GM18519 (cell line): ENCODE measurements at regions not wholly inside any gene's neighbourhood (a gene's known extent, or its start where the extent isn't known, plus 50 kb on each side); places are given as distances from the start of the nearest gene placed in this dataset.

ENCODE experiments used
- ATAC-seq: cut with Tn5 transposase; IDR thresholded peaks from one replicate; pipeline ENCODE4 v1.9.1; 2021; ENCODE audit warnings: mild to moderate bottlenecking, moderate library complexity; ENCODE audit not compliant: unreplicated experiment, low FRiP score

- no peak for ATAC-seq
Measured at GRCh38 chr17:69819316-69820087, 255.5 kb upstream of the KCNJ16 start.

- no peak for ATAC-seq
Measured at GRCh38 chr17:69820876-69821473, 254.1 kb upstream of the KCNJ16 start.

GRCh38 chr17:69822314-69822875, 252.6 kb upstream of the KCNJ16 start:
- no peak for ATAC-seq

- no peak for ATAC-seq
Measured at GRCh38 chr17:69828087-69828486, 246.9 kb upstream of the KCNJ16 start.

- no peak for ATAC-seq
Measured at GRCh38 chr17:69834494-69834893, 240.5 kb upstream of the KCNJ16 start.

- ATAC-seq = no peak
Measured at GRCh38 chr17:69851736-69852135, 223.3 kb upstream of the KCNJ16 start.

GRCh38 chr17:69853541-69854224, 221.3 kb upstream of the KCNJ16 start:
- no peak for ATAC-seq

GRCh38 chr17:69854225-69854780, 220.7 kb upstream of the KCNJ16 start:
- ATAC-seq = no peak

GRCh38 chr17:69856946-69857345, 218.1 kb upstream of the KCNJ16 start:
- no peak for ATAC-seq

GRCh38 chr17:69857412-69857835, 217.6 kb upstream of the KCNJ16 start:
- no peak for ATAC-seq

GRCh38 chr17:69858460-69858859, 216.6 kb upstream of the KCNJ16 start:
- no peak for ATAC-seq

- no peak for ATAC-seq
Measured at GRCh38 chr17:69860142-69860680, 214.8 kb upstream of the KCNJ16 start.

- no peak for ATAC-seq
Measured at GRCh38 chr17:69864462-69864861, 210.6 kb upstream of the KCNJ16 start.

- ATAC-seq = peak; percentile 90
Measured at GRCh38 chr17:69869667-69870066, 205.4 kb upstream of the KCNJ16 start.

- ATAC-seq = peak; percentile 51
Measured at GRCh38 chr17:69870091-69870530, 204.9 kb upstream of the KCNJ16 start.

GRCh38 chr17:69870751-69871199, 204.2 kb upstream of the KCNJ16 start:
- ATAC-seq = no peak

GRCh38 chr17:69871318-69871717, 203.7 kb upstream of the KCNJ16 start:
- ATAC-seq = no peak

GRCh38 chr17:69872675-69873262, 202.3 kb upstream of the KCNJ16 start:
- ATAC-seq = no peak

GRCh38 chr17:69874175-69874670, 200.8 kb upstream of the KCNJ16 start:
- no peak for ATAC-seq

GRCh38 chr17:69876757-69877156, 198.3 kb upstream of the KCNJ16 start:
- no peak for ATAC-seq
